22Rv1 (cell line): ENCODE measurements at regions not wholly inside any gene's neighbourhood (a gene's known extent, or its start where the extent isn't known, plus 50 kb on each side); places are given as distances from the start of the nearest gene placed in this dataset.

Source experiments
- ZFX ChIP-seq: fragments of 450-650 bp; IDR thresholded peaks from 2 replicates; pipeline ENCODE4 v1.6.1; 2017; ENCODE audit warnings: antibody characterized with exemption, borderline replicate concordance
- TF ChIP-seq, protein P1 (sequence below): fragments of 450-650 bp; IDR thresholded peaks from 2 replicates; pipeline ENCODE4 v1.5.1; 2017; ENCODE audit warnings: mild to moderate bottlenecking

DNA sequence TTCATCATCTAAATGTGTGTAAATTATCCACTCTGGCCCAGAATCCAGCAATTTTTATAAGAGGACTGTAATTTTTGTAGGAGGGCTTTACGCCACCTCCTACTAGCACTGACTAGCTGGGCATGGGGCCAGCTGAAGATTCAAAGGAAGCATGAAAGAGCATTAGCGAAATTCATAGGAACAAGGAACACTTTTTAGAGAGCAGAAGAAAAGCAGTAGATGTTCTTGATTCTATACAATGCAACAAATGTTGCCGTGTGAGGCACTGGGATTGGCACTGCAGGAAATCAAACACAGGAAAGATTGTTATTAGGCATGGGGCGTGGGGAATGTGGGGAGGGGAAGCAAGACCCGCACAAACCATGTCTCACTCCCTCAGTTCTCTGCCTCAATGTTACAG, 58.4 kb upstream of the PARP1 start:
- TF ChIP-seq, protein P1, sequence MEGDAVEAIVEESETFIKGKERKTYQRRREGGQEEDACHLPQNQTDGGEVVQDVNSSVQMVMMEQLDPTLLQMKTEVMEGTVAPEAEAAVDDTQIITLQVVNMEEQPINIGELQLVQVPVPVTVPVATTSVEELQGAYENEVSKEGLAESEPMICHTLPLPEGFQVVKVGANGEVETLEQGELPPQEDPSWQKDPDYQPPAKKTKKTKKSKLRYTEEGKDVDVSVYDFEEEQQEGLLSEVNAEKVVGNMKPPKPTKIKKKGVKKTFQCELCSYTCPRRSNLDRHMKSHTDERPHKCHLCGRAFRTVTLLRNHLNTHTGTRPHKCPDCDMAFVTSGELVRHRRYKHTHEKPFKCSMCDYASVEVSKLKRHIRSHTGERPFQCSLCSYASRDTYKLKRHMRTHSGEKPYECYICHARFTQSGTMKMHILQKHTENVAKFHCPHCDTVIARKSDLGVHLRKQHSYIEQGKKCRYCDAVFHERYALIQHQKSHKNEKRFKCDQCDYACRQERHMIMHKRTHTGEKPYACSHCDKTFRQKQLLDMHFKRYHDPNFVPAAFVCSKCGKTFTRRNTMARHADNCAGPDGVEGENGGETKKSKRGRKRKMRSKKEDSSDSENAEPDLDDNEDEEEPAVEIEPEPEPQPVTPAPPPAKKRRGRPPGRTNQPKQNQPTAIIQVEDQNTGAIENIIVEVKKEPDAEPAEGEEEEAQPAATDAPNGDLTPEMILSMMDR = no peak
- no peak for TF ChIP-seq ZFX
